Upper lobe of left lung (tissue), 6 donors: ENCODE measurements at regions not wholly inside any gene's neighbourhood (a gene's known extent, or its start where the extent isn't known, plus 50 kb on each side); places are given as distances from the start of the nearest gene placed in this dataset.

ENCODE experiments used
- ATAC-seq, 2 donors: fragments of 200-7000 bp; cut with Tn5 transposase; one replicate each; pipeline ENCODE4 v1.9.1; 2022; ENCODE audit warnings: mild to moderate bottlenecking in 2 of 2, moderate library complexity in 2 of 2; ENCODE audit not compliant: low FRiP score in 2 of 2
- DNase-seq, 2 donors: peaks; one replicate each; pipeline ENCODE4 v3.0.0-alpha.2; 2019 to 2020
- H3K27ac ChIP-seq, 4 donors: fragments of 200-600 bp; sonication (generic); one replicate each; pipeline ENCODE4 v1.5.1; 2016 to 2019
- H3K27me3 ChIP-seq, 4 donors: fragments of 200-600 bp; sonication (generic); one replicate each; pipeline ENCODE4 v1.5.1; 2017 to 2019
- H3K36me3 ChIP-seq, 4 donors: fragments of 200-600 bp; sonication (generic); one replicate each; pipeline ENCODE4 v1.5.1; 2016 to 2019
- H3K4me1 ChIP-seq, 4 donors: fragments of 200-600 bp; sonication (generic); one replicate each; pipeline ENCODE4 v1.5.1; 2018 to 2019
- H3K4me3 ChIP-seq, 4 donors: fragments of 200-600 bp; sonication (generic); one replicate each; pipeline ENCODE4 v1.5.1; 2017 to 2019; ENCODE audit warnings: mild to moderate bottlenecking in 2 of 4, moderate library complexity in 1 of 4
- H3K9me3 ChIP-seq, 4 donors: fragments of 200-600 bp; sonication (generic); one replicate each; pipeline ENCODE4 v1.5.1; 2018 to 2019
- CTCF ChIP-seq, 6 experiments: fragments of 450-650 bp in 4 of 6; fragments of 200-600 bp in 2 of 6; sonication (generic) in 2 of 6; IDR thresholded peaks; one replicate each; pipeline ENCODE4 v1.5.1; 2016 to 2019; ENCODE audit warnings: antibody characterized with exemption in 6 of 6
- EP300 ChIP-seq, 4 donors: sonication (generic); formaldehyde crosslinking; IDR thresholded peaks; one replicate each; pipeline ENCODE4 v1.5.1; 2017; ENCODE audit warnings: antibody characterized with exemption in 4 of 4, control low read depth in 2 of 4
- POLR2A ChIP-seq, 4 donors: fragments of 450-650 bp; IDR thresholded peaks; one replicate each; pipeline ENCODE4 v1.5.1; 2016 to 2017; ENCODE audit warnings: antibody characterized with exemption in 4 of 4, mild to moderate bottlenecking in 2 of 4
- POLR2AphosphoS5 ChIP-seq, 2 donors: sonication (generic); formaldehyde crosslinking; IDR thresholded peaks; one replicate each; pipeline ENCODE4 v1.5.1; 2017; ENCODE audit warnings: antibody characterized with exemption in 2 of 2
- WGBS, 2 donors: methylation state at CpG; one replicate each; pipeline ENCODE4 v1.1.5; 2017 to 2018; 5-methylcytosine and 5-hydroxymethylcytosine counted together
- donor health status: DM: no; HTN: no; CAD: no; lungs with moderate emphysema.
- donor health status: DM: no; HTN: yes; CAD: no; lungs with severe emphysema.

GRCh38 chr15:36334059-36334458 is 245.4 kb upstream of the CDIN1 start:
- WGBS, 2 donors = 21% methylated on average over 3 of the region's 3 CpGs
- TF ChIP-seq CTCF (IDR thresholded peaks at IDR 0.05) (no peak), EP300 (IDR thresholded peaks at IDR 0.05) (no peak), POLR2A (IDR thresholded peaks at IDR 0.05) (no peak), POLR2AphosphoS5 (IDR thresholded peaks at IDR 0.05) (no peak)

GRCh38 chr15:36335224-36335623 is 244.2 kb upstream of the CDIN1 start:
- ATAC-seq = no peak
- H3K36me3 ChIP-seq = no peaks in the 10 kb centered on the region
- H3K27me3 ChIP-seq = no peaks in the 10 kb centered on the region
- WGBS, 2 donors = 76 to 86% methylated on average over 2 of the region's 2 CpGs
- peaks cover 0 to 2% (median 0%) of the 10 kb centered on the region in 4 donors for H3K4me1 ChIP-seq
- H3K27ac ChIP-seq = no peak overlapping the region
- no peak for DNase-seq
- no peak for TF ChIP-seq POLR2A (IDR thresholded peaks at IDR 0.05)
- no peak for TF ChIP-seq EP300 (IDR thresholded peaks at IDR 0.05)
- TF ChIP-seq CTCF (IDR thresholded peaks at IDR 0.05) = no peak
- TF ChIP-seq POLR2AphosphoS5 (IDR thresholded peaks at IDR 0.05) = no peak
- H3K4me3 ChIP-seq = no peak overlapping the region
- no peaks in the 10 kb centered on the region for H3K9me3 ChIP-seq

More at GRCh38 chr15:36334059-36334458, 245.4 kb upstream of the CDIN1 start:
- no peaks in the 10 kb centered on the region for H3K9me3 ChIP-seq
- no peaks in the 10 kb centered on the region for H3K36me3 ChIP-seq
- peaks cover 0 to 2% (median 0%) of the 10 kb centered on the region in 4 donors for H3K4me1 ChIP-seq
- no peaks in the 10 kb centered on the region for H3K27me3 ChIP-seq
- H3K27ac ChIP-seq = no peak overlapping the region
- no peak for ATAC-seq
- no peak overlapping the region for H3K4me3 ChIP-seq
- no peak for DNase-seq

GRCh38 chr15:36335659-36336058 is 243.8 kb upstream of the CDIN1 start:
- DNase-seq (no peak), ATAC-seq (no peak)
- H3K36me3 ChIP-seq = no peaks in the 10 kb centered on the region
- no peaks in the 10 kb centered on the region for H3K27me3 ChIP-seq
- H3K9me3 ChIP-seq = no peaks in the 10 kb centered on the region
- TF ChIP-seq CTCF (IDR thresholded peaks at IDR 0.05) (no peak), POLR2A (IDR thresholded peaks at IDR 0.05) (no peak), POLR2AphosphoS5 (IDR thresholded peaks at IDR 0.05) (no peak), EP300 (IDR thresholded peaks at IDR 0.05) (no peak)
- WGBS, 2 donors = 93 to 95% methylated on average over 1 of the region's 1 CpG
- H3K4me1 ChIP-seq = peaks cover 0 to 2% (median 0%) of the 10 kb centered on the region in 4 donors
- no peak overlapping the region for H3K27ac ChIP-seq
- H3K4me3 ChIP-seq = no peak overlapping the region

- DNase-seq (no peak), ATAC-seq (no peak)
- Histone ChIP-seq H3K4me1 (no peaks in the 10 kb centered on the region), H3K27ac (no peak overlapping the region), H3K36me3 (no peaks in the 10 kb centered on the region), H3K4me3 (no peak overlapping the region), H3K27me3 (no peaks in the 10 kb centered on the region), H3K9me3 (no peaks in the 10 kb centered on the region)
- TF ChIP-seq POLR2A (IDR thresholded peaks at IDR 0.05) (no peak), CTCF (IDR thresholded peaks at IDR 0.05) (no peak), EP300 (IDR thresholded peaks at IDR 0.05) (no peak), POLR2AphosphoS5 (IDR thresholded peaks at IDR 0.05) (no peak)
- WGBS, 2 donors = 60 to 66% methylated on average over 1 to 2 of the region's 2 CpGs
Observed at GRCh38 chr15:36344887-36345286, 234.5 kb upstream of the CDIN1 start.

- Histone ChIP-seq H3K9me3 (no peaks in the 10 kb centered on the region), H3K27me3 (no peaks in the 10 kb centered on the region), H3K36me3 (no peaks in the 10 kb centered on the region), H3K4me1 (no peaks in the 10 kb centered on the region), H3K27ac (no peak overlapping the region), H3K4me3 (no peak overlapping the region)
- DNase-seq = no peak
- ATAC-seq = no peak
- TF ChIP-seq CTCF (IDR thresholded peaks at IDR 0.05) = no peak
Observed at GRCh38 chr15:36347272-36347858, 232.1 kb upstream of the CDIN1 start.
